H54 (cell line): ENCODE measurements at regions not wholly inside any gene's neighbourhood (a gene's known extent, or its start where the extent isn't known, plus 50 kb on each side); places are given as distances from the start of the nearest gene placed in this dataset.

Source experiments
- DNase-seq: peaks from one replicate; pipeline ENCODE4 v3.0.0; 2011; ENCODE audit warnings: low spot score, mixed read lengths; ENCODE audit not compliant: insufficient read length
- FAIRE-seq: peaks from 3 replicates; lab custom pipeline; 2011; peaks lifted over from hg19 to GRCh38; lab: Jason Lieb, UNC
- POLR2A ChIP-seq: IDR thresholded peaks from 2 replicates; pipeline ENCODE4 v1.6.1; 2011; ENCODE audit warnings: low read depth, mild to moderate bottlenecking, low read length

- DNase-seq, result no peak
- no peak for FAIRE-seq
- TF ChIP-seq POLR2A, result no peak
Observed at GRCh38 chr13:104447348-104447747, 1381.1 kb upstream of the SLC10A2 start.

GRCh38 chr13:104442536-104442935 lies 1376.3 kb upstream of the SLC10A2 start:
- DNase-seq (no peak), FAIRE-seq (no peak)
- no peak for TF ChIP-seq POLR2A

GRCh38 chr13:104436555-104436954 lies 1370.3 kb upstream of the SLC10A2 start:
- DNase-seq, result no peak
- no peak for FAIRE-seq
- no peak for TF ChIP-seq POLR2A

- DNase-seq, result no peak
- no peak for FAIRE-seq
- TF ChIP-seq POLR2A, result no peak
Observed at GRCh38 chr13:104431895-104432294, 1365.7 kb upstream of the SLC10A2 start.

- FAIRE-seq, result no peak
- DNase-seq, result no peak
- TF ChIP-seq POLR2A, result no peak
Observed at GRCh38 chr13:104426435-104426834, 1360.2 kb upstream of the SLC10A2 start.

GRCh38 chr13:104422668-104423067 lies 1356.5 kb upstream of the SLC10A2 start:
- DNase-seq (no peak), FAIRE-seq (no peak)
- TF ChIP-seq POLR2A, result no peak

- FAIRE-seq (no peak), DNase-seq (no peak)
- TF ChIP-seq POLR2A, result no peak
Observed at GRCh38 chr13:104416973-104417372, 1350.8 kb upstream of the SLC10A2 start.

- FAIRE-seq (peak; percentile 15), DNase-seq (no peak)
- no peak for TF ChIP-seq POLR2A
Observed at GRCh38 chr13:104414771-104415170, 1348.6 kb upstream of the SLC10A2 start.

GRCh38 chr13:104414181-104414580 lies 1348.0 kb upstream of the SLC10A2 start:
- FAIRE-seq (no peak), DNase-seq (no peak)

GRCh38 chr13:104411141-104411765 lies 1345.0 kb upstream of the SLC10A2 start:
- FAIRE-seq (no peak), DNase-seq (no peak)
- no peak for TF ChIP-seq POLR2A

More at GRCh38 chr13:104414181-104414580, 1348.0 kb upstream of the SLC10A2 start:
- TF ChIP-seq POLR2A, result no peak

- TF ChIP-seq POLR2A, result no peak
- DNase-seq (no peak), FAIRE-seq (peak; percentile 57)
Observed at GRCh38 chr13:104408733-104409132, 1342.5 kb upstream of the SLC10A2 start.

- FAIRE-seq (no peak), DNase-seq (no peak)
- TF ChIP-seq POLR2A, result no peak
Observed at GRCh38 chr13:104404325-104404724, 1338.1 kb upstream of the SLC10A2 start.

- DNase-seq (no peak), FAIRE-seq (no peak)
- no peak for TF ChIP-seq POLR2A
Observed at GRCh38 chr13:104389691-104390090, 1323.5 kb upstream of the SLC10A2 start.

GRCh38 chr13:104387510-104387909 lies 1321.3 kb upstream of the SLC10A2 start:
- FAIRE-seq (no peak), DNase-seq (no peak)
- TF ChIP-seq POLR2A, result no peak

GRCh38 chr13:104385404-104385803 lies 1319.2 kb upstream of the SLC10A2 start:
- FAIRE-seq, result no peak
- DNase-seq, result no peak
- TF ChIP-seq POLR2A, result no peak
